DND-41 (cell line): ENCODE measurements at regions not wholly inside any gene's neighbourhood (a gene's known extent, or its start where the extent isn't known, plus 50 kb on each side); places are given as distances from the start of the nearest gene placed in this dataset.

Source experiments
- EZH2 ChIP-seq: IDR thresholded peaks from 3 replicates; pipeline ENCODE4 v1.6.1; 2012; ENCODE audit warnings: borderline replicate concordance, low read depth, mild to moderate bottlenecking, moderate library complexity, low read length, inconsistent platforms; ENCODE audit not compliant: severe bottlenecking
- TF ChIP-seq, protein P1 (sequence below): IDR thresholded peaks from 2 replicates; pipeline ENCODE4 v1.5.1; 2012; ENCODE audit warnings: borderline replicate concordance, low read length, moderate library complexity, mild to moderate bottlenecking; ENCODE audit not compliant: poor library complexity, severe bottlenecking; ENCODE audit errors: extremely low read depth

DNA sequence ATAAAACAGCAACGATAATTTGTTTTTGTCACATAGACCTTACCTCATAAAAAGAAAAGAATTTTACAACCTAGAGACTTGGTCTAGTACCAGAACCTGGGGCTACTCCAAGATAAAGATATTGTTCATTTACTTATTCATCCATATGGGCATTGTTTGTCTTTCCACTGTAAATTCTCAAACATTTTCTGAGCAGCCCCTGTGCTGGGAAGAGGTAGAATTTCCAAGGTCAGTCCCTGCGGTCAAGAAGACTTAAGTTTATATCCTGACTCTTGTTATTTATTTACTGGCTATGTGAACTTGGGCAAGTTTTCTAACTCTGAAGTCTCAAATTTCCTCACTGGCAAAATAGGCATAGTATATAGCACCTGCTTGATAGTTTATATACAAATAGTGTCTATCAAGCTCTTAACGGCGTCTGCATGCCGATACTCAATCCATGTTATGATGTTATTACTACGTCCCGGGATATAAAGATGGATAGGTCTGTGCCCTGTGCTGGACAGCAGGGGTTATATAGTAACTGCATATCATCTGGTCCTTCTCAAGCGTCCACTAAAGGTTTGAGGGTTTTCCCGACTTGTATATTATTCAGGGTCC is 222.1 kb upstream of the TAPT1 start:
- no peak for TF ChIP-seq EZH2
- TF ChIP-seq, protein P1, sequence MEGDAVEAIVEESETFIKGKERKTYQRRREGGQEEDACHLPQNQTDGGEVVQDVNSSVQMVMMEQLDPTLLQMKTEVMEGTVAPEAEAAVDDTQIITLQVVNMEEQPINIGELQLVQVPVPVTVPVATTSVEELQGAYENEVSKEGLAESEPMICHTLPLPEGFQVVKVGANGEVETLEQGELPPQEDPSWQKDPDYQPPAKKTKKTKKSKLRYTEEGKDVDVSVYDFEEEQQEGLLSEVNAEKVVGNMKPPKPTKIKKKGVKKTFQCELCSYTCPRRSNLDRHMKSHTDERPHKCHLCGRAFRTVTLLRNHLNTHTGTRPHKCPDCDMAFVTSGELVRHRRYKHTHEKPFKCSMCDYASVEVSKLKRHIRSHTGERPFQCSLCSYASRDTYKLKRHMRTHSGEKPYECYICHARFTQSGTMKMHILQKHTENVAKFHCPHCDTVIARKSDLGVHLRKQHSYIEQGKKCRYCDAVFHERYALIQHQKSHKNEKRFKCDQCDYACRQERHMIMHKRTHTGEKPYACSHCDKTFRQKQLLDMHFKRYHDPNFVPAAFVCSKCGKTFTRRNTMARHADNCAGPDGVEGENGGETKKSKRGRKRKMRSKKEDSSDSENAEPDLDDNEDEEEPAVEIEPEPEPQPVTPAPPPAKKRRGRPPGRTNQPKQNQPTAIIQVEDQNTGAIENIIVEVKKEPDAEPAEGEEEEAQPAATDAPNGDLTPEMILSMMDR = no peak
